HG03045 (cell line): ENCODE measurements at regions not wholly inside any gene's neighbourhood (a gene's known extent, or its start where the extent isn't known, plus 50 kb on each side); places are given as distances from the start of the nearest gene placed in this dataset.

ENCODE experiments used
- ATAC-seq: cut with Tn5 transposase; IDR thresholded peaks from one replicate; pipeline ENCODE4 v1.9.1; 2021; ENCODE audit warnings: mild to moderate bottlenecking, moderate library complexity; ENCODE audit not compliant: unreplicated experiment

GRCh38 chr2:158009399-158009798 is 92.3 kb upstream of the UPP2 start:
- ATAC-seq, result no peak

DNA sequence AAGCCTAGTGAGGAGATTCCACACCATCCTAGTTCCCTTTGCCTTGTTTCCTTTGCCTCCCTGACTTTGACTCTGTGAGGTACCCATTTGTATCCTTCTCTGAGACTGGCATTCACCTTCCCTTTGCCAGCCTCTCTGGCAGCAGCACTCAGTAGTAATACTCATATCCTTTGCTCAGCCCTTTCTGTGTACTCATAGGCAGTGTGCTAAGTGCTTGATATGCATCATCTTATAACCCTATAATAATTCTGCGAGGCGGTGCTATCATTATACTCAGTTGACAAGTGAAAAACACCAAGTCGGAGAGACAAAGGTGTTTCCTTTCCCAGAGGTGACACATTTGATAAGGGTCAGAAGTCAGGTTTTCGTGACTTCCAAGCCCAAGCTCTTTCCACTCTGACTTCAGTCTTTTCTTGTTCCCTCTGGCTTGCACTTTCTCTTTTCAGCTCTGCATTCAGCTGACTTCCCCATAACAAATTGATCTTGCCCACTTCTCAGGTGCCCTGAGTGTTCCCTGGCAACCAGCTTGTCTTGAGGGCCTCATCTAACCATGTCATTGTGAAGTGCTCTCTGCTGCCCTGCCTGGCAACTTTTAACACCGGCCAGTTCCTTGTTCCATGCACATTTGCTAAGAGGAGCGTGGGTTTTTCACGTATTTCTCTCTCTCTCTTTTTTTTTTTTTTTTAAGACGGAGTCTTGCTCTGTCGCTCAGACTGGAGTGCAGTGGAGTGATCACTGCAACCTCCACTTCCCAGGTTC is 94.5 kb upstream of the UPP2 start:
- ATAC-seq, result no peak

GRCh38 chr2:158004126-158004764 is 97.4 kb upstream of the UPP2 start:
- no peak for ATAC-seq

- ATAC-seq, result no peak
These were observed 99.6 kb upstream of the UPP2 start for GRCh38 chr2:158002079-158002478.

GRCh38 chr2:157996799-157997198 is 104.9 kb upstream of the UPP2 start:
- no peak for ATAC-seq

GRCh38 chr2:157995117-157995516 is 106.6 kb upstream of the UPP2 start:
- no peak for ATAC-seq

DNA sequence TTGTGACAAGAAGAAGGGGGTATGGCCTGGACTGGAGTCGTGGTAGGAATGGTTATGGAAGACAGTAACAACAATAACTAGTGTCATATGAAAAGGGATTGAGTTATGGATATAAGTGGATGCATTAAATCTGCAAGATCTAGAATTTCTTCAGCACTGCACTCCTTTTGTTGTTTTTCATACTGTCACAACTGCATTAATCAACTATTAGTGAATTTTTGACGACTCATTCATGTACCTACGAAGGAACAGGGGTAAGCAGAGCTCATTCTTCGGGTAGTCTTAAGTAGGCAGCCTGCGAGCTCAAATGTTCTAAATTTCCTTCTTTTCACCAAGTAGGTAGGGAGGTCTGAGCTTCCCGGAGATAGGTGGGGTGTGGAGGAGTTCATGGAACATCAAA is 109.7 kb upstream of the UPP2 start:
- no peak for ATAC-seq

- no peak for ATAC-seq
These were observed 111.5 kb upstream of the UPP2 start for GRCh38 chr2:157990173-157990572.

- ATAC-seq, result no peak
These were observed 112.4 kb upstream of the UPP2 start for GRCh38 chr2:157989227-157989626.

DNA sequence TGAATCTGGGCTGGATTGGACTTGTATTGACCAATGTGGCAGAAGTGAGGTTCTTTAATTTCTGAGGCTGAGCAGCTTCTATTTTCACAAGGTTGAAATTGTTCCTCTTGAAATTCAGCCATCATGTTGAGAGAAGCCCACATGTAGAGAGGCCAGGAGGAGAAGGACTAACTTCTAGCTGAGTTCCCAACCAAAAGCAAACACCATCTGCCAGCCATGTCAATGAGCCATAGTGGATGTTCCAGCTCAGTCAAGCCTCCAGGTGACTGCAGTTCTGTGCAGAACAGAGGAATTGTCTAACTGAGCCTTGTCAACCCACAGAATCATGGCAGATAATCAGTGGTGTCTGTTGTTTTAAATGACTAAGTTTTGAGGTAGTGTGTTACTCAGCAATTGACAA is 110.6 kb upstream of the ACVR1 start:
- ATAC-seq, result no peak

DNA sequence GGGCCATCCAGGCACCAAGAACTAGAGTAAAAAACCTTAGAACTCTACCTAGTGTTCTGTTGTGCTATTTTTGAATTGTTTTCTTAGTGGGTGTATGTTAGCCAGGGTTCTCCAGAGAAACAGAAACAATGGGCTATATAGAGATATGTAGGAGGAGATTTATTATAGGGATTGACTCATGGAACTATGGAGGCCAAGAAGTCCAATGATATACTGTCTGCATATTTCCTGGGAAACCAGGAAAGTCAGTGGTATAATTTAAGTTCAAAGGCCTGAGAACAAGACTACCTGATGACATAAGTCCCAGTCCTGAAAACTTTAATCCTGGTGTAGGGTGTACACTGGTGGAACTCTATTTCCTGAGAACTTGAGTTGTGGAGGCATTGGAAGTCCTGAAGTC is 108.7 kb upstream of the ACVR1 start:
- ATAC-seq, result no peak

- no peak for ATAC-seq
These were observed 103.9 kb upstream of the ACVR1 start for GRCh38 chr2:157980020-157980419.

DNA sequence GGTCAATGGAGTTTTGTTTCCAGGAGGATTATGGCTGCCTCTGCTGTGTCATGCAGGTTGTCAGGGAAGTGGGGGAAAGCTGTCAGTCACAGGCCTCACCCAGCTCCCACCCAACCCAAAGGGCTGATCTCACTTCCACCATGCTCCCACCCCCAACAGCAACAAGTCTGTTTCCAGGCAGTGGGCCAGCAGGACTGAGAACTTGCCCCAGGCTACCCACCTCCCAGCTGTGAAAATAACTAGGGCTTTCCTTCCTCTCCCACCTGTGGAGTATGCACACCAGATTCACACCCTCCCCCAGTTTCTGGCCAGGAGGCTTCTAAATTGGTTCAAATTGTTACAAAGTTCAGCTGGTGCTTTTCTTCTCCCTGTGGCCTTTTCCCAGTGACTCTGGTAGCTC is 95.6 kb upstream of the ACVR1 start:
- ATAC-seq, result no peak

DNA sequence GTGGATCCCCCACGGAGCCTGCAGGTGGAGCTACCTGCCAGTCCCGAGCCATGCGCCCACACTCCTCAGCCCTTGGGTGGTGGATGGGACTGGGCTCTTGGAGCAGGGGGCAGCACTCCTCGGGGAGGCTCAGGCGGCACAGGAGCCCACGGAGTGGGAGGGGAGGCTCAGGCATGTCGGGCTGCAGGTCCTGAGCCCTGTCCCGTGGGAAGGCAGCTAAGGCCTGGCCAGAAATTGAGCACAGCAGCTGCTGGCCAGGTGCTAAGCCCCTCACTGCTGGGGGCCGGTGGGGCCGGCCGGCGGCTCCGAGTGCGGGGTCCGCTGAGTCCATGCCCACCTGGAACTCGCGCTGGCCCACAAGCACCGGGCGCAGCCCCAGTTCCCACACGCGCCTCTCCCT is 91.7 kb upstream of the ACVR1 start:
- ATAC-seq, result no peak

- no peak for ATAC-seq
These were observed 83.1 kb upstream of the ACVR1 start for GRCh38 chr2:157959249-157959648.

GRCh38 chr2:157957596-157957995 is 81.5 kb upstream of the ACVR1 start:
- ATAC-seq, result no peak

DNA sequence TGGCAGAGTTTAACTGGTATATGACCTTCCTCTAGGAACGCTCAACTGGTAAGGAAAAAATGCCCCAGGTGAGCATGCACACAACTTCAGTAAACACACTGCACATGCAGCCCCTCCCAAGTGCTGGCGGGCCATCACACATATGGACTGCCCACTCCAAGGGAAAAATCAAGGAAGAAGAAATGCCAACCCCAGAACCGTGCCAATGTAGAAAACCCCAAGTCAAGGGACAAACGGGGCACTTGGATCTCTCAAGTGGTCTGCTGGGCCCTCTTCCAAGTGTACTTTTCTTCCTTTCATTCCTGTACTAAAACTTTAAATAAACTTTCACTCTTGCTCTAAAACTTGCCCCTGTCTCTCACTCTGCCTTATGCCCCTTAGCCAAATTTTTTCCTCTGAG is 76.4 kb upstream of the ACVR1 start:
- no peak for ATAC-seq

DNA sequence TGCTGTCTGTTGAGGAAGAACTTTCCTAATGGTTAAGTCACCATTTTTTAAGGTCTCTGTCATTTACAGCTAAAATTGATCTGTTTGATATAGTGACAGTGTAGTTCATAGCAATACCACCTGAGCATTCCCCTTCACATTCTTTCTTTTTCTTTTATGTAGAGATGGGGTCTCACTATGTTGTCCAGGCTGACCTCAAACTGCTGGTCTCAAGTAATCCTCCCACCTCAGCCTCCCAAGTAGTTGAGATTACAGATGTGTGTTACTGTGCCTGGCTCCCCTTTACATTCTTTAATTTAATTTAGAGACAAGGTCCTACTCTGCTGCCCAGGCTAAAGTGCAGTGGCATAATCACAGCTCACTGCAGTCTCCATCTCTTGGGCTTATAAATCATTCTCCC is 72.7 kb upstream of the ACVR1 start:
- ATAC-seq, result no peak

DNA sequence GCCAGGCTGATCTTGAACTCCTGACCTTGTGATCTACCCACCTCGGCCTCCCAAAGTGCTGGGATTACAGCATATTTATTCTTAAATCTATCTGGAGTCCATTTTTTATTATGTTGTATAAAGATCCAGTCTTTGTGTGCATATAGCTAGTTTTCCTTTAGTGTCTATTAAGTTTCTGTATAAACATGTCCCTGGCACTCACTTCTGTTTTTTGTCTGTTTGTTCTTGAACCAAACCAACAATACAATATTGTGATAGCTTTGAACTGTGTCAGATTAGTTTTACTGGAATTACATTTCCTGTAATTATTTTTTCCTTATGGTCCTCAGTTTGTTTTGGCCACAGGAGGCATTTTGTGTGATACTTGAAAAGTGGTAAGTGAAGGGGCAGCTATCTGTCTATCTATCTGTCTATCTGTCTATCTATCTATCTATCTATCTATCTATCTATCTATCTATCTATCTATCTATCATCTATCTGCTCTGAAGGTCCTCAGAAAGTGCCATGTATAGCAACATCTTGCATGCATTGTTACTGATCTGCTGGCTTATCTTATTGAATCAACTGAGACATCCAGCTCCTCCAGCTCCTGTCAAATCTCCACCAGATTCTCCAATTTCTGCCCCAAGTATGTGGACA is 70.9 kb upstream of the ACVR1 start:
- ATAC-seq, result no peak

GRCh38 chr2:157940024-157940423 is 63.9 kb upstream of the ACVR1 start:
- ATAC-seq, result no peak

GRCh38 chr2:157938556-157938955 is 62.4 kb upstream of the ACVR1 start:
- no peak for ATAC-seq

DNA sequence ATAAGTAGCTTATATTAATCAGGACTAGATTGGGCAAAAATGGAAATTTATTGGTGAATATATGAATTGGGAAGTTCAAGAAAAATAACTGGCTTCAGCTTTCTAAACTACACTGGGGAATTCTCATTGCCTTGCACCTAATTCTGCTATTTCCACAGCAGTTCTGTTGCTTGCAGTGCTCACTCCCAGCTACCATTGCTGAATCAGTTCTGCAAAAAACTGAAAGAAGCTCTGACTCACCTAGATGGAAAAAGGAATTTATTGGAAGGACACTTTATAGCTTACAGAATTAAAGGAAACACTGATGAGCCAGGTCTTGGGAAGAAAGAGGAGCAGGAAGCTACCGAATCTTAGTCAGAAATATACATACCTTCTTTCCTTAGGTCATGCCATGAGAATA is 60.3 kb upstream of the ACVR1 start:
- ATAC-seq, result no peak
